MM.1S (cell line): ENCODE measurements at regions not wholly inside any gene's neighbourhood (a gene's known extent, or its start where the extent isn't known, plus 50 kb on each side); places are given as distances from the start of the nearest gene placed in this dataset.

Experiments used
- DNase-seq: peaks from one replicate; pipeline ENCODE4 v3.0.0-alpha.2; 2015
- H2AFZ ChIP-seq: fragments of 300-600 bp; sonication (generic); 2 replicates; pipeline ENCODE4 v1.6.0; 2016; ENCODE audit warnings: antibody characterized with exemption, low read length
- H3F3A ChIP-seq: fragments of 300-600 bp; sonication (generic); 2 replicates; pipeline ENCODE4 v1.6.1; 2016; ENCODE audit warnings: mild to moderate bottlenecking, antibody characterized with exemption, low read length, moderate library complexity, mixed read lengths; ENCODE audit not compliant: insufficient read depth
- H3K27ac ChIP-seq: fragments of 300-600 bp; sonication (generic); 2 replicates; pipeline ENCODE4 v1.5.1; 2016; ENCODE audit warnings: mild to moderate bottlenecking, low read length
- H3K27me3 ChIP-seq: fragments of 300-600 bp; sonication (generic); replicated peaks from 2 replicates; pipeline ENCODE4 v1.6.0; 2016; ENCODE audit warnings: low read length; ENCODE audit not compliant: insufficient read depth
- H3K36me3 ChIP-seq: fragments of 300-600 bp; sonication (generic); replicated peaks from 2 replicates; pipeline ENCODE4 v1.6.1; 2016; ENCODE audit warnings: mild to moderate bottlenecking, low read length, mixed read lengths; ENCODE audit not compliant: insufficient read depth
- H3K4me1 ChIP-seq: fragments of 300-600 bp; sonication (generic); 2 replicates; pipeline ENCODE4 v1.6.1; 2016; ENCODE audit warnings: low read length, mixed read lengths
- H3K4me2 ChIP-seq: fragments of 300-600 bp; sonication (generic); 2 replicates; pipeline ENCODE4 v1.6.0; 2016; ENCODE audit warnings: low read depth, low read length
- H3K4me3 ChIP-seq: fragments of 300-600 bp; sonication (generic); 2 replicates; pipeline ENCODE4 v1.5.1; 2016; ENCODE audit warnings: low read length, mixed read lengths
- H3K79me2 ChIP-seq: fragments of 300-600 bp; sonication (generic); 2 replicates; pipeline ENCODE4 v1.6.1; 2016; ENCODE audit warnings: mixed run types, low read length, mixed read lengths
- H3K9ac ChIP-seq: fragments of 300-600 bp; sonication (generic); 2 replicates; pipeline ENCODE4 v1.6.1; 2016; ENCODE audit warnings: low read length, mixed read lengths
- H3K9me2 ChIP-seq: fragments of 300-600 bp; sonication (generic); replicated peaks from 2 replicates; pipeline ENCODE4 v1.6.1; 2016; ENCODE audit warnings: mild to moderate bottlenecking, low read length, mixed read lengths; ENCODE audit not compliant: insufficient read depth
- H3K9me3 ChIP-seq: fragments of 300-600 bp; sonication (generic); replicated peaks from 2 replicates; pipeline ENCODE4 v1.6.1; 2016; ENCODE audit warnings: mild to moderate bottlenecking, low read length, mixed read lengths; ENCODE audit not compliant: insufficient read depth
- H4K20me1 ChIP-seq: fragments of 300-600 bp; sonication (generic); 2 replicates; pipeline ENCODE4 v1.6.1; 2016; ENCODE audit warnings: mild to moderate bottlenecking, low read length, moderate library complexity, mixed read lengths; ENCODE audit not compliant: insufficient read depth
- EZH2 ChIP-seq: fragments of 300-600 bp; sonication (generic); optimal IDR thresholded peaks from 2 replicates; pipeline ENCODE3; 2017; ENCODE audit warnings: low read depth, mild to moderate bottlenecking, antibody characterized with exemption, low read length, mixed read lengths
- EZH2phosphoT487 ChIP-seq: fragments of 300-600 bp; sonication (generic); IDR thresholded peaks from 2 replicates; pipeline ENCODE4 v1.6.1; 2018; ENCODE audit warnings: antibody characterized with exemption, low read length
- TF ChIP-seq, protein P1 (sequence below): fragments of 300-600 bp; sonication (generic); IDR thresholded peaks from 2 replicates; pipeline ENCODE4 v1.5.1; 2016; ENCODE audit warnings: antibody characterized with exemption, low read length, mixed read lengths

DNA sequence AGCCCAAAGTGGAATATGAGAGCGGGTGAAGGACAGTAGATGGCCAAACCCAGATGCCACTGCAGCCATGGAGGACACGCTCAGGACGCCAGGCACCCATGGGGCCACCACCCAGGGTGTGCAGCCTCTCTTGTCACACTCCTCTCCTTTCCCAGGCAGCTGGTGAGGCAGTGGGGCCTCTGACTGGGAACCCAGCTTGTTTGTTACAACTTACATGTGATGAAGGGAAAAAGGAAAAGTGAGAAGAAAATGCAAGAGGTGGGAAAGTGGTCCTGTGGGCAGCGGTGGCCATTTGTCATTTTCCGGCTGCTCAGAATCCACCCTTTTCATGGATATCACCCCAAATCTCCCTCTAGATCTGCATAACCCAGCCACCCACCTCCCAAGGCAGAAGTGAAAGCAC lies 62.7 kb upstream of the UNC5A start:
- Histone ChIP-seq H3K9me2 (no peaks in the 10 kb centered on the region), H2AFZ (no peak overlapping the region), H3K4me2 (no peak overlapping the region), H3K36me3 (no peaks in the 10 kb centered on the region), H3K79me2 (no peaks in the 10 kb centered on the region), H3F3A (no peaks in the 10 kb centered on the region), H3K9me3 (no peaks in the 10 kb centered on the region), H3K27me3 (peaks cover 80% of the 10 kb centered on the region), H3K4me3 (no peak overlapping the region), H3K9ac (no peak overlapping the region), H3K27ac (no peak overlapping the region), H3K4me1 (no peaks in the 10 kb centered on the region), H4K20me1 (no peaks in the 10 kb centered on the region)
- TF ChIP-seq EZH2, result no peak
- TF ChIP-seq, protein P1, sequence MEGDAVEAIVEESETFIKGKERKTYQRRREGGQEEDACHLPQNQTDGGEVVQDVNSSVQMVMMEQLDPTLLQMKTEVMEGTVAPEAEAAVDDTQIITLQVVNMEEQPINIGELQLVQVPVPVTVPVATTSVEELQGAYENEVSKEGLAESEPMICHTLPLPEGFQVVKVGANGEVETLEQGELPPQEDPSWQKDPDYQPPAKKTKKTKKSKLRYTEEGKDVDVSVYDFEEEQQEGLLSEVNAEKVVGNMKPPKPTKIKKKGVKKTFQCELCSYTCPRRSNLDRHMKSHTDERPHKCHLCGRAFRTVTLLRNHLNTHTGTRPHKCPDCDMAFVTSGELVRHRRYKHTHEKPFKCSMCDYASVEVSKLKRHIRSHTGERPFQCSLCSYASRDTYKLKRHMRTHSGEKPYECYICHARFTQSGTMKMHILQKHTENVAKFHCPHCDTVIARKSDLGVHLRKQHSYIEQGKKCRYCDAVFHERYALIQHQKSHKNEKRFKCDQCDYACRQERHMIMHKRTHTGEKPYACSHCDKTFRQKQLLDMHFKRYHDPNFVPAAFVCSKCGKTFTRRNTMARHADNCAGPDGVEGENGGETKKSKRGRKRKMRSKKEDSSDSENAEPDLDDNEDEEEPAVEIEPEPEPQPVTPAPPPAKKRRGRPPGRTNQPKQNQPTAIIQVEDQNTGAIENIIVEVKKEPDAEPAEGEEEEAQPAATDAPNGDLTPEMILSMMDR, result no peak
- no peak for TF ChIP-seq EZH2phosphoT487
- DNase-seq, result no peak

DNA sequence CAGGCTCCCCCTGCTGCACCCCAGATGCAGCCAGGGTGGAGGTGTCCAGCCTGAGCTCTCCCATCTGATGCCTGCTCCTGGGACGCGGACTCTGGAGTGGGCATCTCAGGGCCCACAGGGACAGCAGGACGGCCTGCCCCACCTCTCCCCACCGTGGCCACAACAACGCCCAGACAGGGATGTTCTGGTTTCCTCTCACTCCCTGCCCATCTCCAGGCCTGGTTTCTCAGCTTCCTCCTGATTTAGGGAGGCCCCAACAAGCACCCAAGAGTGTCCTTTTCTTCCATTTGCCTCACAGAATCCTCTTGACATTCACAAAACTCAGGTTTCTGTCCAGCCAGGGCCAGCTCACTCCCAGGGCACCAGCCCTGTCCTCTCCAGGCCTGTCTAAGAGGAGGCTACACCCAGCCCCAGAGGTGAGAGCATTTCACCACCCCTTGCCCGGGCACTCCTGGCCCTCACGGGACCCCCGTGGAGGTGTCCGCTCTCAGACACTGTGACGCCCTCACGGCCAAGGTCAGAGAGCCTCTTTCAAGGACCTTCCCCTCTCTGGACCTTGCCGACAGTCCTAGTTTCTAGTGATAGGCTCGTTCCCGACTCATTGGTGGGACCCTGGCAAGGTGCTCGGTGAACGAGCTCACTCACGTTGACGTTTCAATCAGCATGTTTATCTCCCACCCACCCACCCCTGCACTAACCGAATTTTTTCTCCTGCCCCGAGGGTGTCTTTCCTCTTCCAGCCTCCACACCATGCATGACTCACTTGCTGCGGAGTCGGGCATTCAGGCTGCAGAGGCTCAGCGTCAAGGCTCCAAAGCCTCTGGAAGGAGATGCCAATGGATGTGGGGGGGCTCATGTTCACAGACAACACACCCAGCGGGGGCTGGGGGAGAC lies 62.0 kb upstream of the UNC5A start:
- no peaks in the 10 kb centered on the region for H3K36me3 ChIP-seq
- H4K20me1 ChIP-seq, result no peaks in the 10 kb centered on the region
- H3K4me3 ChIP-seq, result no peak overlapping the region
- no peak for DNase-seq
- H3K4me1 ChIP-seq, result no peaks in the 10 kb centered on the region
- no peak overlapping the region for H3K9ac ChIP-seq
- no peaks in the 10 kb centered on the region for H3K79me2 ChIP-seq
- no peaks in the 10 kb centered on the region for H3K9me3 ChIP-seq
- H3K27me3 ChIP-seq, result peaks cover 79% of the 10 kb centered on the region
- H3K9me2 ChIP-seq, result no peaks in the 10 kb centered on the region
- H2AFZ ChIP-seq, result no peak overlapping the region
- TF ChIP-seq, protein P1, result no peak
- TF ChIP-seq EZH2 (no peak), EZH2phosphoT487 (no peak)
- H3F3A ChIP-seq, result no peaks in the 10 kb centered on the region
- H3K4me2 ChIP-seq, result no peak overlapping the region
- H3K27ac ChIP-seq, result no peak overlapping the region

DNA sequence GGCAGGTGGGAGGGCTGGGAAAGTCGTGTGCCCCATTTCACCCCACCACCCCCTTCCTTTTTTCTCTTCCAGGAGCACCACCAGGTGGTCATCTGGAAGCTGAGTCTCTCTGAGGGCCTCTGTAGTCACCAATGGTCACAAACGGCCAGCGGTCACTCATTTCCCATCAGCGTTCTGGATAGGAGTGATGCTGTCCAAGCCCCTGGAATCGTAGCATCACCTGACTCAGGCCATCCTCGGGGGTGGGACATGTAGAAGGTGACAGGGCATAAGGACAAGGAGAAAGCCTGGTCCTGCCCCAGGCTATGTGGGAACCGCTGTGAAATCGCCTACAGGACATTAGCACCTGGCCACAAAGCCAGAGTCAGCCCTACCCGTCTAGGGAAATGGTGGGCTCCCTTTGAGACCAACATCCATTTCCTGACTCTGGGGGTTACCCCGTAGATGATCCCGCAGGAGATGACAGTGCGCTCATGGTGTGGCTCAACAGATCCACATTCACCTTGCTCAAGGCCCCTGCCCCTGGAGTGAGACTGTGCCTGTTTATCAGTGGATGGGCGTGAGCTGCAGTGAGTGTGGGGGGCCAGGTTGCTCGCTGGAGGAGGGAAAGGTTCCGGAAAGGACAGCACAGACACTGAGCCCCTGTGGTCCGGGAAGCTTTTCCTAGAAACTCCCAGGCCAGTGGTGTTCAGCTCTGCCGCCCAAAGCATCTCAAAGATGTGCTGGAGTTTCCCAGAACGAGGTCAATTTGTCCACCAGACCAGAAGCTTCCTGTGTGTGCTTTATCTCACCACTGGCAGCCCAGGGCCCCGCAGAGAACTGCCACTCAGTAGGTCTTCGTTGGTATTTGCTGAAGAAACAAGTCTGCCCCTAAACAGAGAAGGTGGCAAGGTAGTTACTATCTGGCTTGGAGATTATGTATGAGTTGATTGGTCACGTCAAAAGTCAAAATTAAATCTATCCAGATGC lies 61.1 kb upstream of the UNC5A start:
- peaks cover 70% of the 10 kb centered on the region for H3K27me3 ChIP-seq
- H3K36me3 ChIP-seq, result no peaks in the 10 kb centered on the region
- no peak overlapping the region for H2AFZ ChIP-seq
- H3K9me3 ChIP-seq, result no peaks in the 10 kb centered on the region
- no peaks in the 10 kb centered on the region for H3F3A ChIP-seq
- no peaks in the 10 kb centered on the region for H3K4me1 ChIP-seq
- no peaks in the 10 kb centered on the region for H3K9me2 ChIP-seq
- H3K4me3 ChIP-seq, result no peak overlapping the region
- no peak overlapping the region for H3K27ac ChIP-seq
- no peak overlapping the region for H3K4me2 ChIP-seq
- H3K9ac ChIP-seq, result no peak overlapping the region
- no peak for DNase-seq
- no peaks in the 10 kb centered on the region for H4K20me1 ChIP-seq
- TF ChIP-seq, protein P1, result no peak
- TF ChIP-seq EZH2phosphoT487, result no peak
- no peak for TF ChIP-seq EZH2
- no peaks in the 10 kb centered on the region for H3K79me2 ChIP-seq
